SIG-M5 treated with dmso at 0.1 percent for 504 hours (cell line): ENCODE measurements at regions not wholly inside any gene's neighbourhood (a gene's known extent, or its start where the extent isn't known, plus 50 kb on each side); places are given as distances from the start of the nearest gene placed in this dataset.
A peak's percentile ranks its signal among the peaks of the same experiment; 100 is the strongest.
"Not testable (repeated sequence)": the region's sequence is repeated elsewhere in the genome, so short reads cannot be mapped to it uniquely, and the experiment has no call there.

Source experiments
- DNase-seq: peaks from one replicate; lab custom pipeline; 2025; ENCODE audit not compliant: unreplicated experiment; lab: John Stamatoyannopoulos, UW

- no peak for DNase-seq
Measured at GRCh38 chr6:158920311-158920905, 79.6 kb downstream of the RSPH3 start.

DNA sequence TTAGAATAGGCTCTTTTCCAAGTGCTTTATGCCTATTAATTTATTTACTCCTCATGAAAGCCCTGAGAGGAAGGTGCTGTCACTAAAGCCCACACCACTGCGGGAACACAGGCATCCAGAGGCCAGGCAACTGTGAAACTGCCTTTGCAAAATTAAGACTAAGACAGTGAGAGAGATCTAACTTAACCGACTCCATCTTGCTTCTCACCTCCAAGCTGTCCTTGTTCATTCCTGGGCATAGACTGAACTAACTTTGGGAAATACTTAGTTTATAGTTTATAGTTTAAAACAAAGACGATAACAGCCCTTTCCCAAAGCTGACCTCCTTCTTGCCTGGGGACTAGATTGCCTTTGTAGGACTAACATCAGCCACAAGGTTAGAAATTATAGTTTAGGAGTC is 80.1 kb downstream of the RSPH3 start:
- DNase-seq: no peak

- no peak for DNase-seq
Measured at GRCh38 chr6:158916617-158917016, 83.4 kb downstream of the RSPH3 start.

- no peak for DNase-seq
Measured at GRCh38 chr6:158914923-158915322, 85.1 kb downstream of the RSPH3 start.

GRCh38 chr6:158913580-158913979 is 86.4 kb downstream of the RSPH3 start:
- DNase-seq: no peak

DNA sequence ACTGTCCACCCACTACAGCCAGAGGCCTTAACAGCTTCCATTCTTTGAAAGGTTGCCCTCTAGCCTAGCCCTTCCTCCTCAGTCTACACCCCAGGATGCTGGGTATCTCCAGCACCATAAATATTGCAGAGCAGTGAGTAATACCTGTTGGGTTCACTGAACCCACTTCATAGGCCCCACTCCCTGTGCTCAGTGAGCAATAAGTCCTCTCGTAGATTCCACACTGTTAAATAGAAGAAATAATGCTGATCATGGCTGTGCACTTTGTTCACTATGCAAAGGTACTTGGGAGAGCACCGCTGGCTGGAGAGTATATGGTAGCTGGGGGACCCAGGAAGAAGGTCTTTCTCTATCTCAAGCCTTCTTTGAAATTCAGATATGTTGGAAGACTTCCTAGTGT is 87.3 kb downstream of the RSPH3 start:
- no peak for DNase-seq

DNA sequence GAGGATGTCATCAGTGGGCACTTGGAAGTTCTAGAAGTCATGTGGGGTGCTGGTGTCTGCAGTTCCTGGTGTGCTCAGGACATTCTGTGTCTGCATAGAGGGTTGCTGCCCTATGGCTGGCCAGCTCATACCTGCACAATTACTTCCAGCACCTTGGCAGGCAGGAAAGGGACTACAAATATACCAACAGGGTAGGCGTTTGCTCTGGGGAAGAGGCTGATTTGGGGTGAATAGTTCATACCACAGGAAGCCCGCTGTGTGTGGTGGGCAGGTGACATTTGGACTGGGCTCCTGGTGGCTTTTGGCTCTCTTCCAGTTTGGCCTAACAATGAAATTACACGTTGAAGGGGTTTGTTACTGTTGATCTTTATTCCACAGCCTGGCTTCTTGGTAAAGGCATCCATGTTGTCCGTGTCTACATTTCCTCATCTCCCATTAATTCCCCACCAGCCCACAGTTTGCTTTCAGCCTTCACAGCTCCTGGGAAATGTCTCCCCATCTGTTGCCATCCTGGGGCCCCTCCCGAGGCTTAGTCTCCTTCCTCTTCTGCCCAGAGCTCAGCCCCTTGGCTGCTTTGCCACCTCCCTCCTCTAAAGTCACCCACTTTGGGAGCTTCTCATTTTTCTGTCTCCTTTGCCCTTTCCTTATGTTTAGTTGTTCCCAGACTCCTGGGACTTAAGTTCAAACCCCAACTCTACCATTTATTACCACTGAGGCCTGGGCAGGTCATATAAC is 88.1 kb downstream of the RSPH3 start:
- DNase-seq: no peak

DNA sequence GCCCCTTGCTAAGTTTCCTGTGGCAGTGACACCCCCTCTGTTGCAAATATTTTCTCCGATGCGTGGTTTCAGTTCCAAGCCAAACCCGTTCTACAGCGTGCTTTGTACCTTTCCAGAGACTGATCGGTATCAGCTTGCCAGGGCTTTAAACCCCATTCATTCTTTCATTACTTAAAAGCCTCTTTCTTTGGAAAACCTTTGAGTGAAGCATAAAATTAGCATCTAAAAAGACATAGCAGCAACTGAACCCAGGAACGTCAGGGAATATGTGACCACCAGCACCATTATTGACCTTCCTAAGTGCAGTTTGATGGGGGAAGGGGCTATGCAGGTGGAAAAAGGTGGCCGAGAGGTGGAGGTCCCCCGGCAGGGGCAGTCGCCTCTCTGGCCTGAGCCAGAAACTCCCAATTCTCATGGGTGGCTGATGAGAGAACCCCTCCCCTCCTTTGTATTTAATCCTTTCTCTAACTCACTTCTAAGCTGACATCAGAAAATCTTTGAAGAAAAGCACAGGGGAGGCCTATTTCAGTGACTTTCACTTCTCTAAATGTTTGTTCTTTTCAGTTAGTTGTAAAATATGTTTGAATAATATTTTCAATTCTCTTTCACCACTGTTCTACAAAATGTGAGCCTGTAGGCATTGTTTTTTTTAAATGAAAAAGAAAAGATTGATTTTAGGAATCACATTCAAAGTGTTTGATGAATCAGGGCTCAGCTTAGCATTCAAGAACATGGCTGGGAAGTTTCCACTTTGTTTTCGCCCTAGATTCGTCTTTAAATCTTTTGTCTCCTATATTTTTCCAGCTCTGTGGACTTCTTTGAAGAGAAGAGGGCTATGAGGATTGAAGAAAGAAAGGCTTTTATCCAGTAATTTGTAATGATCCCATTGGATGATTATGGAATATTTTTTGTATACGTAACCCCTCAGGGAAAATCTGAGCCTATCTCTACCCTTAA is 89.2 kb downstream of the RSPH3 start:
- DNase-seq: peak; percentile 69

- DNase-seq: no peak
Measured at GRCh38 chr6:158909938-158910337, 90.1 kb downstream of the RSPH3 start.

DNA sequence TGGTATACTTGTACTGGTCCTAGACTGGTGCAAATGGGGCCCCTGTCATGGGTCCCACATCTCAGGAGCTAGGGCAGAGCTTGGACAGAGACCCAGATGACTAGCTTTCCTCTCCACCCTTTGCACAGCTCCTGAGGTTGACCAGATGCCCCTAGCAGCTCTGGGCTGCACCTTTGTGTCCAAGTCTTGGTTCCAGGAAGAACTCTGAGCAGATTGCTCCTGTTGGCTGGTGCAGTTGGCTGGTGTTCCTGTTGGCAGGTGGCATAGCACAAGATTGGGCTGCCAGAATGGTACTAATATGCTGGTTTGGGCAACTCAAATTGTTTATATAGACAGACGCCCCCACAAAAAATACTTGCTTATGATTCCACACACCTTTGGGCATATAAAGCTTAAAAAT is 89.4 kb upstream of the EZR start:
- DNase-seq: no peak

- no peak for DNase-seq
Measured at GRCh38 chr6:158907931-158908330, 88.8 kb upstream of the EZR start.

DNA sequence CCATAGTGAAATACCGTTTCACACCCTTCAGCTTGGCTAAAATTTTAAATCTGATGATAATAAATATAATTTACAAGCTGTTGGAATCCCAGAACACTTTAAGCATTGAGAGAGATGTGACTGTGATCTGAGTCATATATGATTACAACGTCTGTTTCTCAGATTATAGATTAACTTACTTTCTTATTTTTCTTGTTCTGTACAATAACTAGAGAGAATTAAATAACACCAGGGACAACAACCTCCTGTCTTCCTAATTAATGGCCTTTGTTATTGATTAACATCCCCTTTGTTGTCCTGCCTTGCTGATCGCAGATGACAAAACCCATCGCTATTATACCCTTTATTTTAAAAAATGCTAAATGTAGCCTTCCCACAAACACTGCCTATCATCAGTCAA is 87.8 kb upstream of the EZR start:
- DNase-seq: no peak

- no peak for DNase-seq
Measured at GRCh38 chr6:158905277-158905676, 86.1 kb upstream of the EZR start.

- no peak for DNase-seq
Measured at GRCh38 chr6:158903801-158904200, 84.6 kb upstream of the EZR start.

DNA sequence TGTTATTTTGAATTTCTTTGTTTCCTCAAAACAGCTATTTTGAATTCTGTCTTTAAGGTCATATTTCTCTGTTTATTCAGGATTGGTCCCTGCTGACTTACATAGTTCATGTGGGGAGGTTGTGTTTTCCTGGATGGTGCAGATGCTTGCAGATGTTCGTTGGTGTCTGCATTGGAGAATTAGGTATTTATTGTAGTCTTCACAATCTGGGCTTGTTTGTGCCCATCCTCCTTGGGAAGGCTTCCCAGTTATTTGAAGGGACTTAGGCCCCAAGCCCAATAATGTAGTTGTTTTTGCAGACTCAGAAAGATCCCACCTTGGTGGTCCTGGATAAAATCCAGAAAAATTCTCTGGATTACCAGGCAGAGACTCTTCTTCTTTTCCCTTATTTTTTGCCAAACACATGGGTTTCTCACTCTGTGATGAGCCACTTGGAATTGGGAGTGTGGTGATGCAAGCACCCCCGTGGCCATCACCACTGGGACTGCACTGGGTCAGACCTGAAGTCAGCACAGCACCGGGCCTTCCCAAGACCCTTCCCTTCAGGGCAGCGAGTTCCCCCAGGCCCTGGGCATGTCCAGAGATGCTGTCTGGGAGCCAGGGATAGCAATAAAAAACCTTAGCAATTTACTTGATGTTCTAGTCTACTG is 81.6 kb upstream of the EZR start:
- no peak for DNase-seq

- no peak for DNase-seq
Measured at GRCh38 chr6:158897236-158897635, 78.1 kb upstream of the EZR start.

- DNase-seq: no peak
Measured at GRCh38 chr6:158895661-158896060, 76.5 kb upstream of the EZR start.

DNA sequence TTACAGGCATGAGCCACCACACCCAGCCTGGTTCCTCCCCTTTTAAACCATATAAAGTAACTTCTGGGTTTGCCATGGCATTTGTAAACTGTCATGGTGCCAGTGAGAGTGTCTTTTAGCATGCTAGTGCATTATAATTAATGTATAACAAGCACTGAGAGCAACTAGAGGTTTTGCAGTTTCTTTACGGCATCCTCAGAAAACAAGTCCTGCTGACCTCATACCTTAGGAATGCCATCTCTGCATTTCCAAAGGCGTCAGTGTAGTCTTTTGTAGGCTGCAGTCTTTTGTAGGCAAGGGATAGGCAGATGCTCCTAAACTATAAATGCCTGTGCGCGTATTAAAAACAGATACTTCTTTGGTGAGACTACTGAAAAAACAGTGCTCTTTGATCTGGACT is 75.0 kb upstream of the EZR start:
- no peak for DNase-seq

DNA sequence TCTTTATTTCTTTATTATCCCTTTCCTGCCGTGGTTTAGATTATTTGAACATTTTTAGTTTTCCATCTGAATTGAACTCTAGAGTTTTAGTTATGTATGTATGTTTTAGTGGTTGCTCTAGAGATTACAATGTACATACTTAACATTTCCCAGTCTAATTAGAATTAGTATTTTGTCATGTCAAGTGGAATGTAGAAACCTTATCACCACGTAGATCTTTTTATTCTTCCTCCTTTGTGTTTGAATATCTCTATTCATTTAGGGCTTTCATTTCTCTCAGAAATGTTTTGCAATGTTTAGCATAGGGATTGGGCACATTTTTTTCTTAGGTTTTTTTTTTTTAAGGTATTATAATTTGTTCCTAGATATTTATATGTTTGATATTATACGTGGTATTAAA is 73.1 kb upstream of the EZR start:
- DNase-seq: no peak

GRCh38 chr6:158891560-158891959 is 72.4 kb upstream of the EZR start:
- DNase-seq: not testable (repeated sequence)

- DNase-seq: not testable (repeated sequence)
Measured at GRCh38 chr6:158888171-158888570, 69.0 kb upstream of the EZR start.
